Tibial nerve (tissue), 4 donors: ENCODE measurements at regions not wholly inside any gene's neighbourhood (a gene's known extent, or its start where the extent isn't known, plus 50 kb on each side); places are given as distances from the start of the nearest gene placed in this dataset.

Experiments used
- DNase-seq, 2 donors: peaks; one replicate each; pipeline ENCODE4 v3.0.0-alpha.2; 2019; ENCODE audit warnings: low spot score in 2 of 2
- H3K27ac ChIP-seq, 4 donors: fragments of 200-600 bp; sonication (generic) in 3 of 4; one replicate each; pipeline ENCODE4 v1.5.1; 2017 to 2019; ENCODE audit warnings: mild to moderate bottlenecking in 1 of 4
- H3K27me3 ChIP-seq, 2 donors: fragments of 200-600 bp; sonication (generic) in 1 of 2; one replicate each; pipeline versions ENCODE4 v1.5.1 to v1.6.0; 2017 to 2019
- H3K36me3 ChIP-seq, 3 donors: fragments of 200-600 bp; sonication (generic); one replicate each; pipeline ENCODE4 v1.5.1; 2018 to 2019
- H3K4me1 ChIP-seq, 4 donors: fragments of 200-600 bp; sonication (generic) in 3 of 4; one replicate each; pipeline ENCODE4 v1.5.1; 2017 to 2019
- H3K4me3 ChIP-seq, 4 donors: fragments of 200-600 bp; sonication (generic) in 3 of 4; one replicate each; pipeline ENCODE4 v1.5.1; 2017 to 2019; ENCODE audit warnings: mild to moderate bottlenecking in 1 of 4, moderate library complexity in 1 of 4
- H3K9me3 ChIP-seq, 4 donors: fragments of 200-600 bp; sonication (generic) in 3 of 4; one replicate each; pipeline ENCODE4 v1.5.1; 2017 to 2019
- CTCF ChIP-seq, 5 experiments: fragments of 200-600 bp in 3 of 5; fragments of 450-650 bp in 2 of 5; sonication (generic) in 3 of 5; IDR thresholded peaks; one replicate each; pipeline ENCODE4 v1.5.1; 2016 to 2019; ENCODE audit warnings: antibody characterized with exemption in 5 of 5, mild to moderate bottlenecking in 3 of 5, moderate library complexity in 2 of 5
- EP300 ChIP-seq, 2 donors: sonication (generic); formaldehyde crosslinking; IDR thresholded peaks; one replicate each; pipeline ENCODE4 v1.6.1; 2017; ENCODE audit warnings: antibody characterized with exemption in 2 of 2, mild to moderate bottlenecking in 1 of 2
- POLR2A ChIP-seq, 2 donors: fragments of 450-650 bp; IDR thresholded peaks; one replicate each; pipeline ENCODE4 v1.6.1; 2017; ENCODE audit warnings: antibody characterized with exemption in 2 of 2, mild to moderate bottlenecking in 2 of 2, moderate library complexity in 2 of 2
- WGBS, 2 donors: methylation state at CpG; one replicate each; pipeline ENCODE4 v1.1.5; 2018; 5-methylcytosine and 5-hydroxymethylcytosine counted together

GRCh38 chr3:194931865-194932264, 246.2 kb downstream of the FAM43A start:
- no peak for TF ChIP-seq CTCF (IDR thresholded peaks at IDR 0.05)
- no peak for TF ChIP-seq EP300 (IDR thresholded peaks at IDR 0.05)
- no peak for TF ChIP-seq POLR2A (IDR thresholded peaks at IDR 0.05)
- Histone ChIP-seq H3K27ac (peak overlapping the region in 2 of 4 donors; percentile 49 to 61), H3K27me3 (no peaks in the 10 kb centered on the region), H3K4me3 (no peak overlapping the region), H3K36me3 (no peaks in the 10 kb centered on the region), H3K4me1 (peaks cover 0 to 49% (median 18%) of the 10 kb centered on the region in 4 donors), H3K9me3 (no peaks in the 10 kb centered on the region)
- DNase-seq = no peak
- WGBS, 2 donors = 64 to 73% methylated on average over 2 of the region's 2 CpGs

- WGBS, 2 donors = 86 to 88% methylated on average over 5 of the region's 5 CpGs
- H3K4me3 ChIP-seq = no peak overlapping the region
- no peak for DNase-seq
- no peak overlapping the region for H3K27ac ChIP-seq
- TF ChIP-seq CTCF (IDR thresholded peaks at IDR 0.05) = no peak
- no peak for TF ChIP-seq POLR2A (IDR thresholded peaks at IDR 0.05)
- TF ChIP-seq EP300 (IDR thresholded peaks at IDR 0.05) = no peak
- no peaks in the 10 kb centered on the region for H3K9me3 ChIP-seq
- H3K4me1 ChIP-seq = peaks cover 0 to 39% (median 18%) of the 10 kb centered on the region in 4 donors
- no peaks in the 10 kb centered on the region for H3K27me3 ChIP-seq
- H3K36me3 ChIP-seq = no peaks in the 10 kb centered on the region
These were observed 247.8 kb downstream of the FAM43A start for GRCh38 chr3:194933465-194933864.

- Histone ChIP-seq H3K27me3 (no peaks in the 10 kb centered on the region), H3K36me3 (no peaks in the 10 kb centered on the region), H3K27ac (no peak overlapping the region), H3K9me3 (no peaks in the 10 kb centered on the region), H3K4me1 (peaks cover 0 to 23% (median 15%) of the 10 kb centered on the region in 4 donors), H3K4me3 (no peak overlapping the region)
- DNase-seq = no peak
- TF ChIP-seq POLR2A (IDR thresholded peaks at IDR 0.05) = no peak
- TF ChIP-seq CTCF (IDR thresholded peaks at IDR 0.05) = no peak
- TF ChIP-seq EP300 (IDR thresholded peaks at IDR 0.05) = no peak
- WGBS, 2 donors = 74 to 96% methylated on average over 4 of the region's 4 CpGs
These were observed 249.4 kb downstream of the FAM43A start for GRCh38 chr3:194935061-194935460.

GRCh38 chr3:194935632-194936470, 250.2 kb downstream of the FAM43A start:
- H3K4me3 ChIP-seq = no peak overlapping the region
- no peak overlapping the region for H3K27ac ChIP-seq
- H3K4me1 ChIP-seq = peaks cover 0 to 16% (median 9%) of the 10 kb centered on the region in 4 donors
- TF ChIP-seq POLR2A (IDR thresholded peaks at IDR 0.05) (no peak), EP300 (IDR thresholded peaks at IDR 0.05) (no peak), CTCF (IDR thresholded peaks at IDR 0.05) (no peak)
- H3K9me3 ChIP-seq = no peaks in the 10 kb centered on the region
- no peaks in the 10 kb centered on the region for H3K27me3 ChIP-seq
- H3K36me3 ChIP-seq = no peaks in the 10 kb centered on the region
- no peak for DNase-seq
- 78 to 86% methylated on average over 10 of the region's 10 CpGs for WGBS, 2 donors

- Histone ChIP-seq H3K4me1 (peaks cover 0 to 7% (median 2%) of the 10 kb centered on the region in 4 donors), H3K9me3 (no peaks in the 10 kb centered on the region), H3K36me3 (no peaks in the 10 kb centered on the region), H3K4me3 (no peak overlapping the region), H3K27ac (no peak overlapping the region), H3K27me3 (no peaks in the 10 kb centered on the region)
- WGBS, 2 donors = 69 to 75% methylated on average over 4 of the region's 4 CpGs
- TF ChIP-seq CTCF (IDR thresholded peaks at IDR 0.05) (no peak), EP300 (IDR thresholded peaks at IDR 0.05) (no peak), POLR2A (IDR thresholded peaks at IDR 0.05) (no peak)
- DNase-seq = no peak
These were observed 251.0 kb downstream of the FAM43A start for GRCh38 chr3:194936659-194937058.
